ENCODE measurements at regions not wholly inside any gene's neighbourhood (a gene's known extent, or its start where the extent isn't known, plus 50 kb on each side); places are given as distances from the start of the nearest gene placed in this dataset.

DNA sequence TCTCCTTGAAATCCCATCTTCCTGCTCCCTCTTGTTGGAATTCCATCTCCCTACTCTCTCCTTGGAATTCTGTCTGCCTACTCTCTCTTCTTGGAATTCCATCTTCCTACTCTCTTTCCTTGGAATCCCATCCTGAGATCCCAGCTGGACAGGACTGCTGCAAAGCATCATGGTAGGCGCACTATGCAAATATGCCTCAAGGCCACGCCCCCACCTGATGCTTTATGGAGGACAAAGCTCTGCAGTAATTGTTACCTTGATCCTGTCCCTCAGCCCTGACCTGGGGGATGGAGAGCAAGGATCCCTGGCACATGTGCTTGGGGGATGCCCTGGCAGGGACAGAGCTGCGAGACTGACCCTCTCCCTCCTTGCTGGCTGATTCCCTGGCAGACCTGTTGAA is 185.6 kb downstream of the TBX5 start:
- TF ChIP-seq, protein P1, sequence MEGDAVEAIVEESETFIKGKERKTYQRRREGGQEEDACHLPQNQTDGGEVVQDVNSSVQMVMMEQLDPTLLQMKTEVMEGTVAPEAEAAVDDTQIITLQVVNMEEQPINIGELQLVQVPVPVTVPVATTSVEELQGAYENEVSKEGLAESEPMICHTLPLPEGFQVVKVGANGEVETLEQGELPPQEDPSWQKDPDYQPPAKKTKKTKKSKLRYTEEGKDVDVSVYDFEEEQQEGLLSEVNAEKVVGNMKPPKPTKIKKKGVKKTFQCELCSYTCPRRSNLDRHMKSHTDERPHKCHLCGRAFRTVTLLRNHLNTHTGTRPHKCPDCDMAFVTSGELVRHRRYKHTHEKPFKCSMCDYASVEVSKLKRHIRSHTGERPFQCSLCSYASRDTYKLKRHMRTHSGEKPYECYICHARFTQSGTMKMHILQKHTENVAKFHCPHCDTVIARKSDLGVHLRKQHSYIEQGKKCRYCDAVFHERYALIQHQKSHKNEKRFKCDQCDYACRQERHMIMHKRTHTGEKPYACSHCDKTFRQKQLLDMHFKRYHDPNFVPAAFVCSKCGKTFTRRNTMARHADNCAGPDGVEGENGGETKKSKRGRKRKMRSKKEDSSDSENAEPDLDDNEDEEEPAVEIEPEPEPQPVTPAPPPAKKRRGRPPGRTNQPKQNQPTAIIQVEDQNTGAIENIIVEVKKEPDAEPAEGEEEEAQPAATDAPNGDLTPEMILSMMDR (IDR thresholded peaks at IDR 0.05; ENCODE audit: poor library complexity) = no peak
- no peak for TF ChIP-seq EZH2phosphoT487 (IDR thresholded peaks at IDR 0.05; ENCODE audit: low read depth, severe bottlenecking, unreplicated experiment)
- no peak for TF ChIP-seq EZH2 (IDR thresholded peaks at IDR 0.05; ENCODE audit: borderline replicate concordance)
- H3K36me3 ChIP-seq (replicated peaks; ENCODE audit: insufficient read depth, low read depth) = no peaks in the 10 kb centered on the region
- peaks cover 12% of the 10 kb centered on the region for H3K27me3 ChIP-seq

DNA sequence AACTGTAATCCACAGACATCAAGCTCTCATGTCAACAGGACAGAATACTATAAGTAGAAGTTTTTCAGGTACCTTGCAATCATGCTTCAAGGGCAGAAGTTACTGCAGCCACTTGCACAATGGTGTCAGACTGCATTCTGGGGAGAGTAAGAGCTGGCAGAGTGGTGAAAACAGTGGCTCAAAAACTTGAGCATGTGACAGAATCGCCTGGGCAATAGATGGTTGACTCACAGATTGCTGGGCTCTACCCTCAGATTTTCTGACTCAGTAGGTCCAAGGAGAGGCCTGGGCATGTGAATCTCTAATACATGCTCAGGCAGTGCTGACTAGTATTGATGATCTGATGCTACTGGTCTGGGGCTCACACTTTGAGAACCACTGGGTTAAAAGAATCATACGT is 187.8 kb downstream of the TBX5 start:
- no peaks in the 10 kb centered on the region for H3K36me3 ChIP-seq (replicated peaks; ENCODE audit: insufficient read depth, low read depth)
- peaks cover 7% of the 10 kb centered on the region for H3K4me1 ChIP-seq (ENCODE audit: insufficient read depth)
- H3K79me2 ChIP-seq = no peaks in the 10 kb centered on the region
- no peaks in the 10 kb centered on the region for H4K20me1 ChIP-seq (ENCODE audit: insufficient read depth, poor library complexity, severe bottlenecking)
- no peak for DNase-seq (ENCODE audit: low spot score)
- TF ChIP-seq, protein P1 (IDR thresholded peaks at IDR 0.05; ENCODE audit: poor library complexity) = no peak
- TF ChIP-seq EZH2 (IDR thresholded peaks at IDR 0.05; ENCODE audit: borderline replicate concordance) (no peak), EZH2phosphoT487 (IDR thresholded peaks at IDR 0.05; ENCODE audit: low read depth, severe bottlenecking, unreplicated experiment) (no peak)
- no peak overlapping the region for H3K4me3 ChIP-seq
- H3K9me3 ChIP-seq (ENCODE audit: low read depth) = no peaks in the 10 kb centered on the region
- no peak overlapping the region for H3K27ac ChIP-seq
- H3K4me2 ChIP-seq = no peak overlapping the region
- peaks cover 6% of the 10 kb centered on the region for H3K27me3 ChIP-seq
- no peaks in the 10 kb centered on the region for H3K9me2 ChIP-seq (replicated peaks; ENCODE audit: insufficient read depth)
- WGBS (ENCODE audit: low lambda C conversion rate, missing lambda C conversion rate) = 91% methylated on average over 2 of the region's 2 CpGs
- H2AFZ ChIP-seq = no peak overlapping the region

More for the DNA sequence above, 185.6 kb downstream of the TBX5 start:
- peaks cover 7% of the 10 kb centered on the region for H3K4me1 ChIP-seq (ENCODE audit: insufficient read depth)
- no peak for DNase-seq (ENCODE audit: low spot score)
- no peak overlapping the region for H3K27ac ChIP-seq
- no peak overlapping the region for H3K4me2 ChIP-seq
- no peak overlapping the region for H3K4me3 ChIP-seq
- H3K9me3 ChIP-seq (ENCODE audit: low read depth) = no peaks in the 10 kb centered on the region
- WGBS (ENCODE audit: low lambda C conversion rate, missing lambda C conversion rate) = 87% methylated on average over 3 of the region's 3 CpGs
- no peak overlapping the region for H2AFZ ChIP-seq
- H3K79me2 ChIP-seq = no peaks in the 10 kb centered on the region
- no peaks in the 10 kb centered on the region for H3K9me2 ChIP-seq (replicated peaks; ENCODE audit: insufficient read depth)
- H4K20me1 ChIP-seq (ENCODE audit: insufficient read depth, poor library complexity, severe bottlenecking) = no peaks in the 10 kb centered on the region

DNA sequence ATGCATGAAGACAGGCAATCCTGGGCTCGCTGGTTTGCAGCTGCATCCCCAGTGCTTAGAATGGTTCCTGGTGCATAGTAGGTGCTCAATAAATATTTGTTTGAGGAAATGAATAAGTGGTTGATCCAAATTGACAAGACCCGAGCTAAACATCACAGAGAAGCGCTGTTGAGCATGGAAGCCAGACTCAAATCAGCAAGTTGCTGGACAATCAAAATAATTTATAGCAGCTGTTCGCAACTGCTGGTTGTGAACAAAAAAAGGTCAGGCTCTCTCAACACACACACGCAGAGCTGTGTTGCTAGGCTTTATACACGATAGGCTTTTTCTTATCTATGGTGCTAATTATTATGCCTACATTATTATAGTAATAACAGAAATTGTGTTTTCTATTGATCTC is 190.2 kb downstream of the TBX5 start:
- Histone ChIP-seq H3K4me3 (no peak overlapping the region), H3K9me2 (replicated peaks; ENCODE audit: insufficient read depth) (no peaks in the 10 kb centered on the region), H3K9me3 (ENCODE audit: low read depth) (no peaks in the 10 kb centered on the region), H3K27ac (no peak overlapping the region), H3K36me3 (replicated peaks; ENCODE audit: insufficient read depth, low read depth) (no peaks in the 10 kb centered on the region), H3K4me2 (no peak overlapping the region), H4K20me1 (ENCODE audit: insufficient read depth, poor library complexity, severe bottlenecking) (no peaks in the 10 kb centered on the region), H3K4me1 (ENCODE audit: insufficient read depth) (peaks cover 2% of the 10 kb centered on the region), H3K27me3 (peaks cover 6% of the 10 kb centered on the region), H3K79me2 (no peaks in the 10 kb centered on the region), H2AFZ (no peak overlapping the region)
- no peak for DNase-seq (ENCODE audit: low spot score)
- TF ChIP-seq EZH2phosphoT487 (IDR thresholded peaks at IDR 0.05; ENCODE audit: low read depth, severe bottlenecking, unreplicated experiment) (no peak), EZH2 (IDR thresholded peaks at IDR 0.05; ENCODE audit: borderline replicate concordance) (no peak)
- TF ChIP-seq, protein P1 (IDR thresholded peaks at IDR 0.05; ENCODE audit: poor library complexity) = no peak
- 59% methylated on average over 6 of the region's 6 CpGs for WGBS (ENCODE audit: low lambda C conversion rate, missing lambda C conversion rate)

All from hepatocyte (in vitro differentiated cells).